SH-SY5Y (cell line): ENCODE measurements at regions not wholly inside any gene's neighbourhood (a gene's known extent, or its start where the extent isn't known, plus 50 kb on each side); places are given as distances from the start of the nearest gene placed in this dataset.

Source experiments
- GATA2 ChIP-seq: IDR thresholded peaks from 2 replicates; pipeline ENCODE4 v1.6.1; 2011; ENCODE audit warnings: mild to moderate bottlenecking, low read depth, low read length
- GATA3 ChIP-seq: IDR thresholded peaks from 2 replicates; pipeline ENCODE4 v1.6.1; 2011; ENCODE audit warnings: low read depth, mild to moderate bottlenecking, low read length, moderate library complexity

GRCh38 chrX:9312922-9313867 lies 151.7 kb upstream of the TBL1X start:
- TF ChIP-seq GATA2 = no peak
- no peak for TF ChIP-seq GATA3
